Right forelimb (tissue), 1 donor: ENCODE measurements at regions not wholly inside any gene's neighbourhood (a gene's known extent, or its start where the extent isn't known, plus 50 kb on each side); places are given as distances from the start of the nearest gene placed in this dataset.
"Not testable (repeated sequence)": the region's sequence is repeated elsewhere in the genome, so short reads cannot be mapped to it uniquely, and the experiment has no call there.

Experiments
- DNase-seq: peaks from one replicate; pipeline ENCODE4 v3.0.0-alpha.2; 2018

- no peak for DNase-seq
These were observed 340.2 kb downstream of the KIF20B start for GRCh38 chr10:90041585-90041984.

GRCh38 chr10:90042075-90042474, 340.7 kb downstream of the KIF20B start:
- no peak for DNase-seq

- no peak for DNase-seq
These were observed 345.9 kb downstream of the KIF20B start for GRCh38 chr10:90047243-90047729.

GRCh38 chr10:90051053-90051452, 349.7 kb downstream of the KIF20B start:
- DNase-seq: no peak

- DNase-seq: no peak
These were observed 350.1 kb downstream of the KIF20B start for GRCh38 chr10:90051474-90051873.

- no peak for DNase-seq
These were observed 361.4 kb downstream of the KIF20B start for GRCh38 chr10:90062786-90063185.

- DNase-seq: no peak
These were observed 362.9 kb downstream of the KIF20B start for GRCh38 chr10:90064295-90064694.

- DNase-seq: no peak
These were observed 365.0 kb downstream of the KIF20B start for GRCh38 chr10:90066435-90066834.

- no peak for DNase-seq
These were observed 374.6 kb downstream of the KIF20B start for GRCh38 chr10:90075995-90076394.

GRCh38 chr10:90079819-90080218, 378.4 kb downstream of the KIF20B start:
- no peak for DNase-seq

GRCh38 chr10:90086606-90087190, 385.3 kb downstream of the KIF20B start:
- not testable (repeated sequence) for DNase-seq

- no peak for DNase-seq
These were observed 386.0 kb downstream of the KIF20B start for GRCh38 chr10:90087197-90088023.

GRCh38 chr10:90088024-90088317, 386.6 kb downstream of the KIF20B start:
- no peak for DNase-seq

- no peak for DNase-seq
These were observed 388.3 kb downstream of the KIF20B start for GRCh38 chr10:90089719-90090118.

- no peak for DNase-seq
These were observed 394.8 kb downstream of the KIF20B start for GRCh38 chr10:90096196-90096595.

- DNase-seq: not testable (repeated sequence)
These were observed 406.2 kb downstream of the KIF20B start for GRCh38 chr10:90107581-90107980.

GRCh38 chr10:90111671-90112070, 410.3 kb downstream of the KIF20B start:
- DNase-seq: no peak

GRCh38 chr10:90112681-90113080, 411.3 kb downstream of the KIF20B start:
- no peak for DNase-seq

GRCh38 chr10:90118567-90118966, 417.2 kb downstream of the KIF20B start:
- DNase-seq: not testable (repeated sequence)

GRCh38 chr10:90119631-90120280, 418.4 kb downstream of the KIF20B start:
- DNase-seq: not testable (repeated sequence)

GRCh38 chr10:90125456-90126255, 424.3 kb downstream of the KIF20B start:
- no peak for DNase-seq

GRCh38 chr10:90126256-90126595, 424.8 kb downstream of the KIF20B start:
- no peak for DNase-seq
